Glutamatergic neuron (in vitro differentiated cells): ENCODE measurements at regions not wholly inside any gene's neighbourhood (a gene's known extent, or its start where the extent isn't known, plus 50 kb on each side); places are given as distances from the start of the nearest gene placed in this dataset.

Experiments used
- DNase-seq: peaks from one replicate; pipeline ENCODE4 v3.0.0; 2022
- H3K27ac Mint-ChIP-seq: one replicate; pipeline ENCODE4 v1.8.0; 2020; ENCODE audit warnings: mild to moderate bottlenecking, mixed read lengths, inconsistent platforms; ENCODE audit not compliant: unreplicated experiment
- H3K27me3 Mint-ChIP-seq: one replicate; pipeline ENCODE4 v1.8.0; 2020; ENCODE audit warnings: mild to moderate bottlenecking, moderate library complexity, mixed read lengths, inconsistent platforms; ENCODE audit not compliant: unreplicated experiment
- H3K36me3 Mint-ChIP-seq: one replicate; pipeline ENCODE4 v1.8.0; 2020; ENCODE audit warnings: mild to moderate bottlenecking, mixed read lengths, inconsistent platforms; ENCODE audit not compliant: unreplicated experiment
- H3K4me1 Mint-ChIP-seq: one replicate; pipeline ENCODE4 v1.8.0; 2020; ENCODE audit warnings: mild to moderate bottlenecking, low read depth, mixed read lengths, inconsistent platforms; ENCODE audit not compliant: unreplicated experiment
- H3K4me3 Mint-ChIP-seq: one replicate; pipeline ENCODE4 v1.8.0; 2020; ENCODE audit warnings: mild to moderate bottlenecking, mixed read lengths, inconsistent platforms; ENCODE audit not compliant: unreplicated experiment
- H3K9me3 Mint-ChIP-seq: one replicate; pipeline ENCODE4 v1.8.0; 2020; ENCODE audit warnings: mild to moderate bottlenecking, moderate library complexity, mixed read lengths, inconsistent platforms; ENCODE audit not compliant: unreplicated experiment
- TF ChIP-seq, protein P1 (sequence below): fragments of 200-600 bp; sonication (generic); IDR thresholded peaks from one replicate; pipeline ENCODE4 v1.5.0; 2021; ENCODE audit not compliant: partially characterized antibody, unreplicated experiment

- peaks cover 4% of the 10 kb centered on the region for H3K27me3 Mint-ChIP-seq
- no peak for DNase-seq
- no peaks in the 10 kb centered on the region for H3K4me1 Mint-ChIP-seq
These were observed 428.9 kb downstream of the SPATA31D1 start for GRCh38 chr9:82417501-82417900.

GRCh38 chr9:82418334-82418733 lies 429.8 kb downstream of the SPATA31D1 start:
- H3K27ac Mint-ChIP-seq: no peak overlapping the region
- TF ChIP-seq, protein P1, sequence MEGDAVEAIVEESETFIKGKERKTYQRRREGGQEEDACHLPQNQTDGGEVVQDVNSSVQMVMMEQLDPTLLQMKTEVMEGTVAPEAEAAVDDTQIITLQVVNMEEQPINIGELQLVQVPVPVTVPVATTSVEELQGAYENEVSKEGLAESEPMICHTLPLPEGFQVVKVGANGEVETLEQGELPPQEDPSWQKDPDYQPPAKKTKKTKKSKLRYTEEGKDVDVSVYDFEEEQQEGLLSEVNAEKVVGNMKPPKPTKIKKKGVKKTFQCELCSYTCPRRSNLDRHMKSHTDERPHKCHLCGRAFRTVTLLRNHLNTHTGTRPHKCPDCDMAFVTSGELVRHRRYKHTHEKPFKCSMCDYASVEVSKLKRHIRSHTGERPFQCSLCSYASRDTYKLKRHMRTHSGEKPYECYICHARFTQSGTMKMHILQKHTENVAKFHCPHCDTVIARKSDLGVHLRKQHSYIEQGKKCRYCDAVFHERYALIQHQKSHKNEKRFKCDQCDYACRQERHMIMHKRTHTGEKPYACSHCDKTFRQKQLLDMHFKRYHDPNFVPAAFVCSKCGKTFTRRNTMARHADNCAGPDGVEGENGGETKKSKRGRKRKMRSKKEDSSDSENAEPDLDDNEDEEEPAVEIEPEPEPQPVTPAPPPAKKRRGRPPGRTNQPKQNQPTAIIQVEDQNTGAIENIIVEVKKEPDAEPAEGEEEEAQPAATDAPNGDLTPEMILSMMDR: no peak
- no peaks in the 10 kb centered on the region for H3K4me1 Mint-ChIP-seq
- H3K4me3 Mint-ChIP-seq: no peak overlapping the region
- no peak for DNase-seq
- no peaks in the 10 kb centered on the region for H3K9me3 Mint-ChIP-seq
- H3K27me3 Mint-ChIP-seq: peaks cover 6% of the 10 kb centered on the region
- peaks cover 4% of the 10 kb centered on the region for H3K36me3 Mint-ChIP-seq

More at GRCh38 chr9:82417501-82417900, 428.9 kb downstream of the SPATA31D1 start:
- Mint-ChIP-seq H3K4me3 (no peak overlapping the region), H3K36me3 (peaks cover 1% of the 10 kb centered on the region), H3K9me3 (no peaks in the 10 kb centered on the region), H3K27ac (no peak overlapping the region)
- TF ChIP-seq, protein P1: no peak

- H3K9me3 Mint-ChIP-seq: no peaks in the 10 kb centered on the region
- H3K36me3 Mint-ChIP-seq: peaks cover 4% of the 10 kb centered on the region
- no peak for DNase-seq
- no peak overlapping the region for H3K4me3 Mint-ChIP-seq
- no peaks in the 10 kb centered on the region for H3K4me1 Mint-ChIP-seq
- H3K27me3 Mint-ChIP-seq: peaks cover 6% of the 10 kb centered on the region
- TF ChIP-seq, protein P1: no peak
- H3K27ac Mint-ChIP-seq: no peak overlapping the region
These were observed 431.3 kb downstream of the SPATA31D1 start for GRCh38 chr9:82419696-82420486.

GRCh38 chr9:82421498-82421897 lies 432.9 kb downstream of the SPATA31D1 start:
- Mint-ChIP-seq H3K9me3 (peaks cover 2% of the 10 kb centered on the region), H3K27me3 (peaks cover 4% of the 10 kb centered on the region), H3K4me1 (no peaks in the 10 kb centered on the region), H3K36me3 (peaks cover 4% of the 10 kb centered on the region), H3K27ac (no peak overlapping the region), H3K4me3 (no peak overlapping the region)
- no peak for DNase-seq
- TF ChIP-seq, protein P1: no peak

GRCh38 chr9:82423700-82424099 lies 435.1 kb downstream of the SPATA31D1 start:
- Mint-ChIP-seq H3K4me3 (no peak overlapping the region), H3K27me3 (peaks cover 2% of the 10 kb centered on the region), H3K9me3 (peaks cover 2% of the 10 kb centered on the region), H3K4me1 (no peaks in the 10 kb centered on the region), H3K36me3 (peaks cover 4% of the 10 kb centered on the region), H3K27ac (no peak overlapping the region)
- TF ChIP-seq, protein P1: no peak
- no peak for DNase-seq
